Cardiac fibroblast (primary cell): ENCODE measurements at regions not wholly inside any gene's neighbourhood (a gene's known extent, or its start where the extent isn't known, plus 50 kb on each side); places are given as distances from the start of the nearest gene placed in this dataset.
A peak's percentile ranks its signal among the peaks of the same experiment; 100 is the strongest.

Experiments used
- DNase-seq, 2 donors: peaks; one replicate each; pipeline versions ENCODE4 v3.0.0 to v3.0.0-alpha.2; 2010; ENCODE audit warnings: low read depth in 2 of 2
- H3K4me3 ChIP-seq, 2 donors: replicated peaks in 1 of 2; 1 replicate in 1 of 2; 2 replicates in 1 of 2; pipeline ENCODE4 v1.5.1; 2011; ENCODE audit warnings: low read depth in 2 of 2, low read length in 2 of 2, mild to moderate bottlenecking in 2 of 2, moderate library complexity in 1 of 2
- CTCF ChIP-seq: IDR thresholded peaks from one replicate; pipeline ENCODE4 v1.5.1; 2011; ENCODE audit warnings: low read depth, mild to moderate bottlenecking, low read length, inconsistent platforms

- peak in 1 of 2 donors; percentile 23 for DNase-seq
- no peak overlapping the region for H3K4me3 ChIP-seq
- no peak for TF ChIP-seq CTCF
These were observed 125.1 kb downstream of the AKAP11 start for GRCh38 chr13:42396901-42397655.

- no peak for DNase-seq
- TF ChIP-seq CTCF, result no peak
These were observed 126.6 kb downstream of the AKAP11 start for GRCh38 chr13:42398533-42398932.

GRCh38 chr13:42400188-42400833 is 128.4 kb downstream of the AKAP11 start:
- TF ChIP-seq CTCF, result no peak

More at GRCh38 chr13:42398533-42398932, 126.6 kb downstream of the AKAP11 start:
- no peak overlapping the region for H3K4me3 ChIP-seq

GRCh38 chr13:42401376-42401775 is 129.4 kb downstream of the AKAP11 start:
- no peak for TF ChIP-seq CTCF
- no peak for DNase-seq
- no peak overlapping the region for H3K4me3 ChIP-seq

More at GRCh38 chr13:42400188-42400833, 128.4 kb downstream of the AKAP11 start:
- H3K4me3 ChIP-seq, result no peak overlapping the region
- no peak for DNase-seq

- peak; percentile 6 to 86 for DNase-seq
- no peak overlapping the region for H3K4me3 ChIP-seq
- TF ChIP-seq CTCF, result no peak
These were observed 133.9 kb downstream of the AKAP11 start for GRCh38 chr13:42405665-42406390.

GRCh38 chr13:42409075-42409474 is 137.1 kb downstream of the AKAP11 start:
- no peak for TF ChIP-seq CTCF
- DNase-seq, result no peak
- no peak overlapping the region for H3K4me3 ChIP-seq
